ENCODE measurements at regions not wholly inside any gene's neighbourhood (a gene's known extent, or its start where the extent isn't known, plus 50 kb on each side); places are given as distances from the start of the nearest gene placed in this dataset.

DNA sequence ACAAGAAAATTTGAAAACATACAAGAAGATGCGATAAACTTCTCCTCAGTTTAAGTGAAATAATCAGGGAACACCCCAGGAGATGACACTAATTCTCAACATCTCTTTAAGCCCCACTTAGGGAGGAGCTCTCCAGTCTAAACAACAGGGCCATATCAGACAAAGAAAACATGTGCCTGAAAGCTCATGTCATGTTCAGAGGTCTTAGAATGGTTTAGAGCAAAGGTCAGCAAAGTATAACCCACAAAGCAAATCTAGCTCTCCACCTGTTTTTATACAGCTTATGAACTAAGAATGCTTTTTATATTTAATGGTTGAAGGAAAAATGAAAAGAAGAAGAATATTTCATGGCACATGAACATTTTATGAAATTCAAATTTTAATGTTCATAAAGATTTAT is 155.6 kb upstream of the NOL4 start:
- Mint-ChIP-seq H3K4me3 (ENCODE audit: low read depth, unreplicated experiment) (no peak overlapping the region), H3K27ac (ENCODE audit: unreplicated experiment) (no peak overlapping the region), H3K36me3 (ENCODE audit: insufficient read depth, unreplicated experiment) (no peaks in the 10 kb centered on the region), H3K4me1 (ENCODE audit: low read depth, unreplicated experiment) (no peaks in the 10 kb centered on the region), H3K27me3 (ENCODE audit: unreplicated experiment) (no peaks in the 10 kb centered on the region), H3K9me3 (ENCODE audit: low read depth, unreplicated experiment) (peaks cover 5% of the 10 kb centered on the region)
- no TSS peak for BruUV-seq (replicated peaks)
- TF ChIP-seq, protein P1, sequence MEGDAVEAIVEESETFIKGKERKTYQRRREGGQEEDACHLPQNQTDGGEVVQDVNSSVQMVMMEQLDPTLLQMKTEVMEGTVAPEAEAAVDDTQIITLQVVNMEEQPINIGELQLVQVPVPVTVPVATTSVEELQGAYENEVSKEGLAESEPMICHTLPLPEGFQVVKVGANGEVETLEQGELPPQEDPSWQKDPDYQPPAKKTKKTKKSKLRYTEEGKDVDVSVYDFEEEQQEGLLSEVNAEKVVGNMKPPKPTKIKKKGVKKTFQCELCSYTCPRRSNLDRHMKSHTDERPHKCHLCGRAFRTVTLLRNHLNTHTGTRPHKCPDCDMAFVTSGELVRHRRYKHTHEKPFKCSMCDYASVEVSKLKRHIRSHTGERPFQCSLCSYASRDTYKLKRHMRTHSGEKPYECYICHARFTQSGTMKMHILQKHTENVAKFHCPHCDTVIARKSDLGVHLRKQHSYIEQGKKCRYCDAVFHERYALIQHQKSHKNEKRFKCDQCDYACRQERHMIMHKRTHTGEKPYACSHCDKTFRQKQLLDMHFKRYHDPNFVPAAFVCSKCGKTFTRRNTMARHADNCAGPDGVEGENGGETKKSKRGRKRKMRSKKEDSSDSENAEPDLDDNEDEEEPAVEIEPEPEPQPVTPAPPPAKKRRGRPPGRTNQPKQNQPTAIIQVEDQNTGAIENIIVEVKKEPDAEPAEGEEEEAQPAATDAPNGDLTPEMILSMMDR (IDR thresholded peaks at IDR 0.05; ENCODE audit: unreplicated experiment) = no peak
- no peak for DNase-seq
- intact Hi-C loops (cut with micrococcal nuclease; ENCODE audit: unreplicated experiment) = no loop called here
- CTCF ChIA-PET = no interaction called here

DNA sequence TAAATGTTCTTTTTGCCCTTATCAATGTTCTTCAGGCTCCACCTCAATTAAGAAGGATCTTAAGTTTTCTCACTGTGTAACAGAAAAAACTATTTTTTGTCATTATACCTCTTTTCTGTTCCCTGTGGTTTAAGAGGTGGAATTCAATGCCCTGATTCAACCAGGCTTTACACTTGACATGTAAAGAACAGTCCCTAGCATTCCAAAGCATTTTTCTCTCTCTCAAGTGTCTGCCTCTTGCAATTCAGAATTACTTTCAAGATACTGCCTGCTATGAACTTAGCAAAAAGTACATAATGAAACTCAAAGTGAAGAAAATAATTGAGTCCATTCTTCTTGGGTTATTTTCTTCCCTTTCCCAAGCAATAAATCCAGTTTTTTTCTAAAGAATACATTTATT is 160.6 kb upstream of the NOL4 start:
- no peaks in the 10 kb centered on the region for H3K36me3 Mint-ChIP-seq (ENCODE audit: insufficient read depth, unreplicated experiment)
- H3K27me3 Mint-ChIP-seq (ENCODE audit: unreplicated experiment) = no peaks in the 10 kb centered on the region
- BruUV-seq (replicated peaks) = no TSS peak
- H3K4me3 Mint-ChIP-seq (ENCODE audit: low read depth, unreplicated experiment) = no peak overlapping the region
- intact Hi-C loops (cut with micrococcal nuclease; ENCODE audit: unreplicated experiment) = no loop called here
- H3K4me1 Mint-ChIP-seq (ENCODE audit: low read depth, unreplicated experiment) = no peaks in the 10 kb centered on the region
- no peak for DNase-seq
- H3K9me3 Mint-ChIP-seq (ENCODE audit: low read depth, unreplicated experiment) = peaks cover 2% of the 10 kb centered on the region
- TF ChIP-seq, protein P1 (IDR thresholded peaks at IDR 0.05; ENCODE audit: unreplicated experiment) = no peak
- no peak overlapping the region for H3K27ac Mint-ChIP-seq (ENCODE audit: unreplicated experiment)
- CTCF ChIA-PET = no interaction called here

DNA sequence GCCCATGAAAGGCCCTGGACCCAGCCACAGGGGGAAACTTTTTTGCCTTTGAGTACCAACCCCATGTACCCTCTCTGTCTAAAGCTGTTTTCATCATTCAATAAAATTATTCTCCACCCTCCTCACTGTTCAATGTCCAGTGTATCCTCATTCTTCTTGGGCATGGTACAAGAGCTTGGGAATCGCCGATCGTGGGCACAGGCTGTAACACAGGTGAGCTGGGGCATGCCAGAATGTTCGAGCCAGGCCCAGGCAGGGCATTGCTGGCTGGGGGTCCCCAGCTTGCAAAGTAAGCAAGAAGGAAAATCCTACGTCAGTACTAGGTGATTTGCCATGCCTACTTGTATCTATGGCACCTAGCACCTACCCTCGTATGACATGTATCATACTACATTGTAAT is 162.1 kb upstream of the NOL4 start:
- intact Hi-C loops (cut with micrococcal nuclease; ENCODE audit: unreplicated experiment) = no loop called here
- H3K4me3 Mint-ChIP-seq (ENCODE audit: low read depth, unreplicated experiment) = no peak overlapping the region
- TF ChIP-seq, protein P1 (IDR thresholded peaks at IDR 0.05; ENCODE audit: unreplicated experiment) = no peak
- H3K36me3 Mint-ChIP-seq (ENCODE audit: insufficient read depth, unreplicated experiment) = no peaks in the 10 kb centered on the region
- H3K27ac Mint-ChIP-seq (ENCODE audit: unreplicated experiment) = no peak overlapping the region
- BruUV-seq (replicated peaks) = no TSS peak
- CTCF ChIA-PET = no interaction called here
- no peak for DNase-seq
- H3K9me3 Mint-ChIP-seq (ENCODE audit: low read depth, unreplicated experiment) = peaks cover 2% of the 10 kb centered on the region
- no peaks in the 10 kb centered on the region for H3K4me1 Mint-ChIP-seq (ENCODE audit: low read depth, unreplicated experiment)
- H3K27me3 Mint-ChIP-seq (ENCODE audit: unreplicated experiment) = no peaks in the 10 kb centered on the region

DNA sequence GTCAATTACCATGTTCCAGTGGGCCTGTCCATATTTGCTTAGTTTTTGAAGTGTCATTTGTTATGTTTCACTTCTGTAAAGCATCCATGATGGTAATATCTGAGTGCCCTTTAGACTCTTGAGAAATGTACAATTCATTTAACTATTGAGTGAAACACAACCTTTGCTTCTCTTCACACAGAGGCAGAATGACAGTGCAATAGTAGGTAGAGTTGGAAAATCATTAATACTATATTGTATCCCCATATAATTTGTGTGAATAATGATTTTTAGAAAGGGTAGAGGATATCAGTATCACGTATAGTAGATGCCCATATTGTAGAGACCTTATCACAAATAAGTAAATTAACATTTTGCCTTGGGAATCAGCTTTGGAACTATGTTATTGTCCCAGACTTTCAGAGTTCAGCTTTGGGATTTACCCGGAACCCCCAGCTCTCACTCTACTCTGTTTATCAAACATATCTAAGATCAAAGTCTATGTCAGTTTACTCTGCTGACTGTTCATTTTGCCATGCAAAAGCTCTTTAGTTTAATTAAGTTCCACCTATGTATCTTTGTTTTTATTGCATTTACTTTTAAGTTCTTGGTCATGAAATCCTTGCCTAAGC is 172.7 kb upstream of the NOL4 start:
- intact Hi-C loops (cut with micrococcal nuclease; ENCODE audit: unreplicated experiment) = no loop called here
- TF ChIP-seq, protein P1 (IDR thresholded peaks at IDR 0.05; ENCODE audit: unreplicated experiment) = no peak
- no peaks in the 10 kb centered on the region for H3K9me3 Mint-ChIP-seq (ENCODE audit: low read depth, unreplicated experiment)
- no peaks in the 10 kb centered on the region for H3K36me3 Mint-ChIP-seq (ENCODE audit: insufficient read depth, unreplicated experiment)
- CTCF ChIA-PET = no interaction called here
- no TSS peak for BruUV-seq (replicated peaks)
- no peak for DNase-seq
- H3K4me1 Mint-ChIP-seq (ENCODE audit: low read depth, unreplicated experiment) = no peaks in the 10 kb centered on the region
- peaks cover 10% of the 10 kb centered on the region for H3K27me3 Mint-ChIP-seq (ENCODE audit: unreplicated experiment)
- no peak overlapping the region for H3K27ac Mint-ChIP-seq (ENCODE audit: unreplicated experiment)
- no peak overlapping the region for H3K4me3 Mint-ChIP-seq (ENCODE audit: low read depth, unreplicated experiment)
